ENCODE measurements at regions not wholly inside any gene's neighbourhood (a gene's known extent, or its start where the extent isn't known, plus 50 kb on each side); places are given as distances from the start of the nearest gene placed in this dataset.

DNA sequence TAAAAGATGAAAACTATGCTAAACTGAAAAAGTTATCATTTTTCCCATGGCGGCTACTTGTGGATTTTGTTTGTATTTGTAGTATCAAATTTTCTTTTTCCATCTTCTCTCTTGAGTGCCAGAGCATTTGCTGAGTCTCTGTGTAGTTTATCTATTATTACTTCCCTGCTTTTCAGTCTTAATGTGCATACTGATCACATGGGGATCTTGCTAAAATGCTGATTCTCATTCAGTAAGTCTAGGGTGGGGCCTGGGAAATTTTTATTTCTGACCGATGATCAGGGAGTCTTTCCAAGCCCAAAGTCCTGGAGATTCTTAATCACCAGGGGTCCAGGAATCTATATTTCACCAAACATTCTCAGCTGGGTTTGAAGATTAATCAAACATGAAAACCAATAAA is 189.0 kb upstream of the GOT2 start:
- H3K36me3 ChIP-seq: no peaks in the 10 kb centered on the region
- no peaks in the 10 kb centered on the region for H3K27me3 ChIP-seq
- no peak for DNase-seq (ENCODE audit: low spot score in 2 of 2)
- H3K27ac ChIP-seq: no peak overlapping the region
- no peak overlapping the region for H3K4me3 ChIP-seq
- intact Hi-C loops (cut with DNase I): no loop called here
- H3K4me1 ChIP-seq: no peaks in the 10 kb centered on the region
- TF ChIP-seq, protein P1, sequence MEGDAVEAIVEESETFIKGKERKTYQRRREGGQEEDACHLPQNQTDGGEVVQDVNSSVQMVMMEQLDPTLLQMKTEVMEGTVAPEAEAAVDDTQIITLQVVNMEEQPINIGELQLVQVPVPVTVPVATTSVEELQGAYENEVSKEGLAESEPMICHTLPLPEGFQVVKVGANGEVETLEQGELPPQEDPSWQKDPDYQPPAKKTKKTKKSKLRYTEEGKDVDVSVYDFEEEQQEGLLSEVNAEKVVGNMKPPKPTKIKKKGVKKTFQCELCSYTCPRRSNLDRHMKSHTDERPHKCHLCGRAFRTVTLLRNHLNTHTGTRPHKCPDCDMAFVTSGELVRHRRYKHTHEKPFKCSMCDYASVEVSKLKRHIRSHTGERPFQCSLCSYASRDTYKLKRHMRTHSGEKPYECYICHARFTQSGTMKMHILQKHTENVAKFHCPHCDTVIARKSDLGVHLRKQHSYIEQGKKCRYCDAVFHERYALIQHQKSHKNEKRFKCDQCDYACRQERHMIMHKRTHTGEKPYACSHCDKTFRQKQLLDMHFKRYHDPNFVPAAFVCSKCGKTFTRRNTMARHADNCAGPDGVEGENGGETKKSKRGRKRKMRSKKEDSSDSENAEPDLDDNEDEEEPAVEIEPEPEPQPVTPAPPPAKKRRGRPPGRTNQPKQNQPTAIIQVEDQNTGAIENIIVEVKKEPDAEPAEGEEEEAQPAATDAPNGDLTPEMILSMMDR (IDR thresholded peaks at IDR 0.05): no peak
- no peaks in the 10 kb centered on the region for H3K9me3 ChIP-seq

DNA sequence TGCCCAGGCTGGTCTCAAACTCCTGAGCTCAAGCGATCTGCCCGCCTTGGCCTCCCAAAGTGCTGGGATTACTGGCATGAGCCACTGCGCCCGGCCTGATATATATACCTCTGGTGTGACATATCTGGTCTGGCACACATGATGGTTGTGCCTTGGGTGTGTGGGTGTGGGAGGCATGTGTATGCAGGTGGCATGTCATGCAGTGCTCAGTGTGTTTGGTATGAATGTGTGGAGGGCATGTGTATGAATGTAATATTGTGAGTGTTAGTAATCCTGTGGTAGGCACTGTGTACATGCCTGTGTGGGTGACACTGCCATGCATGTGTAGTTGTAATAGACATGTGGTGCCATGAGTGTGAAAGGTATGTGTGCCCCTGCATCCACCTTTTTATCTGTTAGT is 179.3 kb upstream of the GOT2 start:
- Histone ChIP-seq H3K4me3 (no peak overlapping the region), H3K27me3 (no peaks in the 10 kb centered on the region), H3K36me3 (no peaks in the 10 kb centered on the region), H3K4me1 (no peaks in the 10 kb centered on the region), H3K27ac (no peak overlapping the region), H3K9me3 (no peaks in the 10 kb centered on the region)
- TF ChIP-seq, protein P1 (IDR thresholded peaks at IDR 0.05): no peak
- intact Hi-C loops (cut with DNase I): no loop called here
- no peak for DNase-seq (ENCODE audit: low spot score in 2 of 2)

DNA sequence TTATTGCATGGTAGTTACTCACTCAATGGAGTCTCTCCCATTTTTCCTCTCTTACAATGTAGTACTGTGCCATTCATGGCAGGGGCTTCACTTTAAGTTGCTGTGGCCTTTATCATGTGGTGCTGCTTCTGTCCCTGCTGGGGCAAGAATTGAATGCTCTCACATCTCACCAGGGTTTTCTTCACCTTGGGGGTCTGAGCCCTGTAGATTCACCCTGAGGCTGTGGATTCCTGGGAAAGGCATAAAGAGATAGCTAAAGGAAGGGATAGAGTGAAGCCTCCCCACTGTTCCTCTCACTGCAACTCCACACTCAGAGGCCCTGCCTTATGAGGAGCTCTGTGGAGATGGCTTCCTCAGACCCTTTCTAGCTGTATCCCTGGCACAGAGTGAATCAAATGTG is 178.5 kb upstream of the GOT2 start:
- Histone ChIP-seq H3K9me3 (no peaks in the 10 kb centered on the region), H3K27me3 (no peaks in the 10 kb centered on the region), H3K4me1 (no peaks in the 10 kb centered on the region), H3K27ac (no peak overlapping the region), H3K4me3 (no peak overlapping the region), H3K36me3 (no peaks in the 10 kb centered on the region)
- TF ChIP-seq, protein P1 (IDR thresholded peaks at IDR 0.05): no peak
- intact Hi-C loops (cut with DNase I): no loop called here
- DNase-seq (ENCODE audit: low spot score in 2 of 2): no peak

DNA sequence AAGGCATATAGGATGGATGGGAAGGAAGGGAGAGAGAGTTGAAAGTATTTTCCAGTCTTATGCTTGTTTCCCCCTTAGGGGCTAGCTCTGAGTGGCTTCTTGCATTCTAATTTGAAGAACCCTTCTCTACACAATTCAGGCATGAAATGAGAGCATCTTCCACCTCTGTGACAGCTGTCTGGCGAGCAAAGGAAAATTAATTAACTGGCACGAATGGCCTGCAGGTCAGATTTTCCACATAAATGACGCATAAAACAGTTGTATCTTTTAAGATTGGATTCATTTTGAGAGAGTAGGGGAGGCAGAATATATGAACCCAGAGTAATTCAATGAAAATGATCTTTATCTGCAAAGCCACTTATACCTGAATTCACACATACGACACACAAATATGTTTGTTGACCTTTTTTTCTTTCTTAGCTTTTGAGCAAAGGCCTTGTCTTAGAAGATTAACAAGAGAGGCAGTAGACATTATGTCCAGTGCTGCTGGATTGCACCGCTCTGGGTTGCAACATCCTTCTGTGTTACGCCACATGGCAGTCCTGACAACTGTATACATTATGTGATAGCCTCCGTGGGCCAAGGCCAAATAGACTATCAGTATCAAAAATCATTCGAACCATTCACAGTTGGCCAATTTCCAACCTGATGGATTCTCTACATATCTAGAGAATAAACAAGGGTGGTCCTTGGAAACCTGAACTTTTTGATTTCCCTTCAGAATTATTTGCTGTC is 173.0 kb upstream of the GOT2 start:
- TF ChIP-seq, protein P1 (IDR thresholded peaks at IDR 0.05): no peak
- no peak overlapping the region for H3K27ac ChIP-seq
- no peak overlapping the region for H3K4me3 ChIP-seq
- H3K36me3 ChIP-seq: no peaks in the 10 kb centered on the region
- H3K9me3 ChIP-seq: no peaks in the 10 kb centered on the region
- DNase-seq (ENCODE audit: low spot score in 2 of 2): no peak
- intact Hi-C loops (cut with DNase I): no loop called here
- H3K27me3 ChIP-seq: no peaks in the 10 kb centered on the region
- H3K4me1 ChIP-seq: no peaks in the 10 kb centered on the region

DNA sequence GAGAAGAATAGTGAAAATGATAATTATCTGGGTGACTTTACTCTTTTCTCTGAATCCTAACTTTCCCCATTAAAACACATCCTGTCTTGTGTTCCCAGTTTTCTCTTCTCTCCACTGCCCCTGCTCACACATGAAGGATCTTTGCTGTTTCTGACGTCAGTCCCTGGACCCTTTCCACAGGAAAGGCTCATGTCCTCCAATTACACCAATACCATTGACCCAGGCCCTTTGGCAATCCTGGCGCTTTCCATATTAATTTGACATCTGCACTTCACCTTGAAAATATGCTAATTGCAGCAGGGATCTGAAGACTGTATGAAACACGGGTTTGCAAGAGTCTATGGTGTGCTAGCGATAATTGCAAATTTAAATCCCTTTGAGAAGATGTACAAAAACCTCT is 170.2 kb upstream of the GOT2 start:
- no peak overlapping the region for H3K4me3 ChIP-seq
- H3K27ac ChIP-seq: no peak overlapping the region
- H3K27me3 ChIP-seq: no peaks in the 10 kb centered on the region
- no peaks in the 10 kb centered on the region for H3K9me3 ChIP-seq
- no peak for DNase-seq (ENCODE audit: low spot score in 2 of 2)
- TF ChIP-seq, protein P1 (IDR thresholded peaks at IDR 0.05): no peak
- intact Hi-C loops (cut with DNase I): no loop called here
- H3K4me1 ChIP-seq: no peaks in the 10 kb centered on the region
- no peaks in the 10 kb centered on the region for H3K36me3 ChIP-seq

DNA sequence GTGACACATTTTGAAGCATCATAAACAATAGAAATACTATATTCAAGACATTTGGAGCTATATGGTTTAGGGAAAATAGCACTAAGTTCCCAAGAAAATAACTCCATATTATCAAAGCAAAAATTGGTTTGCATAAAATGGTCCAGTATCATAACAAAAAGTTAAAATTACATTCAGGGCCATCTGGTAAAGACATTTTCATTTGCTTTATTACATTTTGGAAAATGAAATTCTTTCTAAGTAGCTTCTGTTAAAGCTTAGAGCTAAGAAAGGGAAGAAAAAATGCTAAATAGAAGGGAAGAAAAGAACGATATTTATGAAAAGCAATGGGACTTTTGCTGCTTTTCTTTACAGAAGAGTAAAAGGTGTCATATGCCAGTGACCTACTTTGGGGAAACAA is 155.4 kb upstream of the GOT2 start:
- H3K27ac ChIP-seq: no peak overlapping the region
- no peaks in the 10 kb centered on the region for H3K36me3 ChIP-seq
- no peaks in the 10 kb centered on the region for H3K4me1 ChIP-seq
- TF ChIP-seq, protein P1 (IDR thresholded peaks at IDR 0.05): no peak
- H3K27me3 ChIP-seq: no peaks in the 10 kb centered on the region
- intact Hi-C loops (cut with DNase I): no loop called here
- no peak overlapping the region for H3K4me3 ChIP-seq
- no peak for DNase-seq (ENCODE audit: low spot score in 2 of 2)
- H3K9me3 ChIP-seq: no peaks in the 10 kb centered on the region
